ENCODE measurements at regions not wholly inside any gene's neighbourhood (a gene's known extent, or its start where the extent isn't known, plus 50 kb on each side); places are given as distances from the start of the nearest gene placed in this dataset.

GRCh38 chr11:40061221-40061620 lies 1398.2 kb downstream of the LRRC4C start (continued):
- TF ChIP-seq SFPQ (IDR thresholded peaks at IDR 0.05; ENCODE audit: low read depth, low read length) (no peak), YBX1 (IDR thresholded peaks at IDR 0.05) (no peak), PTRF (tag; IDR thresholded peaks at IDR 0.05) (no peak), PHB (CRISPR knock-in tag; IDR thresholded peaks at IDR 0.05) (no peak)

GRCh38 chr11:40054631-40055030 lies 1404.8 kb downstream of the LRRC4C start:
- intact Hi-C loops (cut with micrococcal nuclease): no loop called here
- H3K9ac ChIP-seq (ENCODE audit: insufficient read depth in 1 of 2, low read depth in 2 of 2, low read length in 2 of 2): no peak overlapping the region
- CTCF ChIA-PET (ENCODE audit: low intra/inter-chr PET ratio): no interaction called here
- BruUV-seq (replicated peaks): no TSS peak
- H3K4me3 ChIP-seq: no peak overlapping the region
- no peaks in the 10 kb centered on the region for H3K9me3 ChIP-seq (replicated peaks; ENCODE audit: control insufficient read depth, insufficient read depth, low read depth, low read length)
- POLR2A ChIA-PET: no interaction called here
- H4K20me1 ChIP-seq (replicated peaks; ENCODE audit: control insufficient read depth, insufficient read depth, low read length): no peaks in the 10 kb centered on the region
- no peaks in the 10 kb centered on the region for H3K36me3 ChIP-seq (ENCODE audit: control insufficient read depth, insufficient read depth, low read length)
- H3K79me2 ChIP-seq (ENCODE audit: control insufficient read depth, insufficient read depth, low read length): no peaks in the 10 kb centered on the region
- no peaks in the 10 kb centered on the region for H3K9me1 ChIP-seq (ENCODE audit: control insufficient read depth, insufficient read depth, low read length)
- FAIRE-seq (no peak), DNase-seq (ENCODE audit: extremely low read depth in 1 of 4, low spot score in 3 of 4) (no peak), ATAC-seq (no peak)
- H2AFZ ChIP-seq (ENCODE audit: low read depth, low read length): no peak overlapping the region
- no peak overlapping the region for H3K27ac ChIP-seq (ENCODE audit: extremely low read depth, low read depth, low read length)
- in situ Hi-C loops (cut with MboI): no loop called here
- no peaks in the 10 kb centered on the region for H3K27me3 ChIP-seq (ENCODE audit: control insufficient read depth in 2 of 2, insufficient read depth in 2 of 2, low read length in 2 of 2)
- H3K4me1 ChIP-seq (replicated peaks in 1 of 2; ENCODE audit: control insufficient read depth in 2 of 2, insufficient read depth in 2 of 2, low read length in 2 of 2): no peaks in the 10 kb centered on the region
- H3K4me2 ChIP-seq (ENCODE audit: insufficient read depth, low read length): no peak overlapping the region
- TF ChIP-seq ZMIZ1 (IDR thresholded peaks at IDR 0.05; ENCODE audit: low read depth in 2 of 2, low read length in 2 of 2) (no peak), MAFF (IDR thresholded peaks at IDR 0.05; ENCODE audit: low read length) (no peak), ZSCAN29 (IDR thresholded peaks at IDR 0.05) (no peak), ATF2 (CRISPR knock-in tag; IDR thresholded peaks at IDR 0.05) (no peak), HOXB6 (CRISPR knock-in tag; IDR thresholded peaks at IDR 0.05; ENCODE audit: borderline replicate concordance) (no peak), ATF7 (IDR thresholded peaks at IDR 0.05) (no peak), NFE2L1 (tag; IDR thresholded peaks at IDR 0.05; ENCODE audit: borderline replicate concordance, low read depth) (no peak), HEY1 (CRISPR knock-in tag; IDR thresholded peaks at IDR 0.05; ENCODE audit: borderline replicate concordance) (no peak), POLR2H (tag; IDR thresholded peaks at IDR 0.05; ENCODE audit: low read depth) (no peak), MAFG (tag; conservative IDR thresholded peaks at IDR 0.05) (no peak)
